WTC11 (cell line): ENCODE measurements at regions not wholly inside any gene's neighbourhood (a gene's known extent, or its start where the extent isn't known, plus 50 kb on each side); places are given as distances from the start of the nearest gene placed in this dataset.

Source experiments
- CTCF ChIP-seq: fragments of 200-600 bp; IDR thresholded peaks from 2 replicates; pipeline ENCODE4 v1.8.0; 2022; ENCODE audit warnings: antibody characterized with exemption
- NFE2L1 ChIP-seq: sonication (generic); formaldehyde crosslinking; IDR thresholded peaks from 2 replicates; pipeline ENCODE4 v1.8.1; 2023; ENCODE audit warnings: missing genetic modification reagents
- SMAD3 ChIP-seq: sonication (generic); formaldehyde crosslinking; IDR thresholded peaks from 2 replicates; pipeline ENCODE4 v1.8.0; 2022; ENCODE audit warnings: missing genetic modification reagents, mild to moderate bottlenecking, borderline replicate concordance
- TF ChIP-seq, protein P1 (sequence below): sonication (generic); formaldehyde crosslinking; IDR thresholded peaks from 2 replicates; pipeline ENCODE4 v1.8.1; 2022; ENCODE audit warnings: mild to moderate bottlenecking, moderate library complexity, missing genetic modification reagents
- TF ChIP-seq, protein P2 (sequence below): sonication (generic); formaldehyde crosslinking; IDR thresholded peaks from 2 replicates; pipeline ENCODE4 v1.8.1; 2023; ENCODE audit warnings: mild to moderate bottlenecking, missing genetic modification reagents, borderline replicate concordance

DNA sequence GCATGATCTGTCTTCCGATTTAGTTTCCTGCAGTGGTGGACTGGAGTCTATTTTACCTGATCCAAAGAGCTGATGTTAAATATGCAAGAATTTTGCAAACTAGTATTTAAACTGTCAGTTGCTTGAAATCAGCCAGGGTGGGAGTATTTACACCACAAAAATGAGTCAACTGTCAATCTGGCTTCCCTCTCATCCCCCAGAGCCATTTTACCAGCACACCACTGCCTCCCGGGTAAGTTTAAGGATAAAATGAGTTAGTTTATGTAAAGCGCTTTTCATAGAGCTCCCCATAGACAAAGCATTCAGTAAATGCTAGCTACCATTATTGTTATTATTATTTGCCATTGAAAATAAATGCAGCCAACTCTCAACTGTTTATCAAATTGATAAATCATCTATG is 106.3 kb upstream of the FRMD6 start:
- no peak for TF ChIP-seq CTCF
- no peak for TF ChIP-seq NFE2L1
- TF ChIP-seq, protein P1, sequence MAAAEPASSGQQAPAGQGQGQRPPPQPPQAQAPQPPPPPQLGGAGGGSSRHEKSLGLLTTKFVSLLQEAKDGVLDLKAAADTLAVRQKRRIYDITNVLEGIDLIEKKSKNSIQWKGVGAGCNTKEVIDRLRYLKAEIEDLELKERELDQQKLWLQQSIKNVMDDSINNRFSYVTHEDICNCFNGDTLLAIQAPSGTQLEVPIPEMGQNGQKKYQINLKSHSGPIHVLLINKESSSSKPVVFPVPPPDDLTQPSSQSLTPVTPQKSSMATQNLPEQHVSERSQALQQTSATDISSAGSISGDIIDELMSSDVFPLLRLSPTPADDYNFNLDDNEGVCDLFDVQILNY (CRISPR knock-in tag), result no peak
- TF ChIP-seq, protein P2, sequence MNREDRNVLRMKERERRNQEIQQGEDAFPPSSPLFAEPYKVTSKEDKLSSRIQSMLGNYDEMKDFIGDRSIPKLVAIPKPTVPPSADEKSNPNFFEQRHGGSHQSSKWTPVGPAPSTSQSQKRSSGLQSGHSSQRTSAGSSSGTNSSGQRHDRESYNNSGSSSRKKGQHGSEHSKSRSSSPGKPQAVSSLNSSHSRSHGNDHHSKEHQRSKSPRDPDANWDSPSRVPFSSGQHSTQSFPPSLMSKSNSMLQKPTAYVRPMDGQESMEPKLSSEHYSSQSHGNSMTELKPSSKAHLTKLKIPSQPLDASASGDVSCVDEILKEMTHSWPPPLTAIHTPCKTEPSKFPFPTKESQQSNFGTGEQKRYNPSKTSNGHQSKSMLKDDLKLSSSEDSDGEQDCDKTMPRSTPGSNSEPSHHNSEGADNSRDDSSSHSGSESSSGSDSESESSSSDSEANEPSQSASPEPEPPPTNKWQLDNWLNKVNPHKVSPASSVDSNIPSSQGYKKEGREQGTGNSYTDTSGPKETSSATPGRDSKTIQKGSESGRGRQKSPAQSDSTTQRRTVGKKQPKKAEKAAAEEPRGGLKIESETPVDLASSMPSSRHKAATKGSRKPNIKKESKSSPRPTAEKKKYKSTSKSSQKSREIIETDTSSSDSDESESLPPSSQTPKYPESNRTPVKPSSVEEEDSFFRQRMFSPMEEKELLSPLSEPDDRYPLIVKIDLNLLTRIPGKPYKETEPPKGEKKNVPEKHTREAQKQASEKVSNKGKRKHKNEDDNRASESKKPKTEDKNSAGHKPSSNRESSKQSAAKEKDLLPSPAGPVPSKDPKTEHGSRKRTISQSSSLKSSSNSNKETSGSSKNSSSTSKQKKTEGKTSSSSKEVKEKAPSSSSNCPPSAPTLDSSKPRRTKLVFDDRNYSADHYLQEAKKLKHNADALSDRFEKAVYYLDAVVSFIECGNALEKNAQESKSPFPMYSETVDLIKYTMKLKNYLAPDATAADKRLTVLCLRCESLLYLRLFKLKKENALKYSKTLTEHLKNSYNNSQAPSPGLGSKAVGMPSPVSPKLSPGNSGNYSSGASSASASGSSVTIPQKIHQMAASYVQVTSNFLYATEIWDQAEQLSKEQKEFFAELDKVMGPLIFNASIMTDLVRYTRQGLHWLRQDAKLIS, result no peak
- no peak for TF ChIP-seq SMAD3 (CRISPR knock-in tag)
